Fibroblast of skin of right quadriceps (primary cell): ENCODE measurements at regions not wholly inside any gene's neighbourhood (a gene's known extent, or its start where the extent isn't known, plus 50 kb on each side); places are given as distances from the start of the nearest gene placed in this dataset.

Source experiments
- DNase-seq: peaks from one replicate; pipeline ENCODE4 v3.0.0-alpha.2; 2013

DNA sequence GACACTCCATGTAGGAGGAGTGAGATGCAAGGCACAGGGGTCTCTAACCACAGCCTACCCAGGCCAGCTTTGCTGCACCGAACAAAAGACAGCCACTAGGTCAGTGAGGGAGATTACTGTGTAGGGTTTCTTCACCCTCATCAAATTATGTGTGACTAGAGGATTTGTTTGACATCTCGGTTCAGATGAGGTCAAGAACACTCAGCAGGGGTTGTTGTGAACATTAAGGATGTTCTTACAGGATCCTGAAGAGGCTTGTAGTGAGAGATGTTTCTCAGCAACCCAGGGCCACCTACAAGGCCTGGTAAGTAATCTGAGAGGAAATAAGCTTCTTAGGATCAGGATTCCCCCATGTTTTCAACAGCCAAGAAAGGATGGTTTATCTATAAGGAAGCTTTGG, 202.1 kb downstream of the NXPE2 start:
- DNase-seq = no peak

DNA sequence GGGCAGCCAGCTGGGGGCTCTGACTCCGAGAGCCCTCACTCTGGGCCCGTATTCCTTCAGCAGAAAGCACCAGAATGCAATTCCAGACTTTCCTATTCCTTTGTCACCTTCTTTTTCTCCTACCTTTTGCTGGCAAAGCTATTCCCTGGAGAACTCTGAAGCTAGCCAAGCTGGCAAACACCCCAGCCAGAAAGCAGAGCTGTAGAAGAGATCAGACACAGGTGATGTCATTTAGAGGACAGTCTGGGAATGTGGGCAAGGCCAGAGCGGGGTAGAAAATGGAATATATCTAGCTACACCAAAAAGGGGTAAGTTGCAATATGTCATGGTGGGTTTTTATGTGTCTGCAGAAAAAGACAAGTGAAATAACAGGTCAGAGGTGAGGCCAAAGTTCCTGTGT, 205.1 kb downstream of the NXPE2 start:
- DNase-seq = no peak

DNA sequence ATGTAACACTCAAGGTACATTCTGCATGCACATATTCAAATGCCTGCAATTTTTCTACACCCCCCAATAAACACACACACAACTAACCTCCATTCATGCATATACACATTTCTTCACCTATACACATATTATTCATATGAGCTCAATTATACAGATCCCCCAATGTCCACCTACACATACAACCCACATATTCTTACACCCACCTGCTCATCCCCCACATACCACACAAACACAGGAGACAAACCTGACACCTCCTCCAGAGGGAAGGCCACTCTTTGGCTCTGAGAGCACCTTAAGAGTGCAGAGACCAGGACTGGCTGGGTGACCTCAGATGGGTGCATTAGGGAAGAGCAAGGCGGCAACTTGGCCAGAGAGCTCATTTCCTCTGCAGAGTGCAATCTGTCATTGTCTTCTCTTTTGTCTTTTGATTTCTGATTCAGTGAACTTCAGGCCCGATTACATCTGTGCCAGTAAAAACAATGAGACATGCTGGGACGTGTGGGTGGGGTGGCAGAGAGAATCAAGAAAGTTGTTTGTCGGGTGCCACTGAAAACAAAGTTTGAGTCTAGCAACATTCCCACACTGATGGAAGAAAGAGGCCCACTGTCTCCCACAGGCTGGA, 208.4 kb downstream of the NXPE2 start:
- DNase-seq = no peak

DNA sequence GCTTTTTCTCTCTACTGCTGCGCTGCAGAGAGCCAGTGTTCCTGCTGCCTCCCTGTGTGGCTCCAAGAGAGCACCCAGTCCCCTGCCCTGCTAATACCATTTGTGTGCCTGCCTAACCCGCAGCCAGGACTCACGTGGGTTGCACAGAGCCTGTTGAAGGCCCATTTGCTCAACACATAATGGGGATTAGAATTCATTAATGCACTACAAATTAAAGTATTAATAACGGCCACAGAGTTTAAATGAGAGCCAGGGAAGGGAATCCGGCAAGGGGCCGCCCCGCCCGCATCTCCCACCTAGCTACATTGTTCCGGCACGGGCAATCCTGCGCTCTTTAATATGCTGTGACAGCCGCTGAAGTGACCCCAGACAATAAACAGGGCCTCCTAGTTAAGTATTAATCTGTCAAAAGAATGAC, 211.3 kb downstream of the NXPE2 start:
- DNase-seq = no peak

DNA sequence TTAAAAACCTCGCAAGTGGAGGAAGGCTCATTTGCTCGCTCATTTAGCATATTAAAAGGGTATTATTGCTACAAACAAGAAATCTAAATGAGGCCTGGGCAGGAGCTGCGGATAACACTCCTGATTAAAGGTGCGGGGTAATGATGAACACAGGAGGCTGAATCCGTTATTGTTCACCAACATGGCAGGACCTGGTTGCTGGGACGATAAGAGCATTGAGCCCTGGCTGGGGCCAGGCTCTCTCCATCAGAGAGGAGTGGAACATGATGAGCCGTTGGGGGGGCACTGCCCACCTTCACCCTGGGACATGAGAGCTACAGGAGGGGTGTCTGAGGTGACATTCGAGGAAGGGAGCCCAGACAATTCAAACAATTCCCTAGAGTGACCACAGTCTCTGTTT, 211.7 kb downstream of the NXPE2 start:
- DNase-seq = no peak

DNA sequence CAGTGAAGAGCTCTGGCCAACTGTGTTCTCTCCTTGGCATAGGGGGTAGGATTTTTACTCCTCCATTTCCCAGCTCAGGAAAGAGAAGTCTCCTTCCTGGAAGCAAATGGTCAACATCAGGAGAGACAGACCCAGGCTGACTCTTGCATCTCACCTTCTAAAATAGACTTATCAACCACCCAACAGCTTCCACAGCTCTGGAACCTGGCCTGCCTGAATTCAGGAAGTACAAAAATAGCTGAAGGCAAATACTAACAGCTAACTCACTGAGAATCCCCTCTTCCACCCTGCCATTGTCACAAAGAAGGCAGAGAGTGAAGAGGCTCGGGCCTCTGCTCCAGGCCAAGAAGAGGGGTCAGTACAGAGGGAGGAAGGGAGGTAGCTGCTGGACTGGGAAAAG, 213.6 kb downstream of the NXPE2 start:
- no peak for DNase-seq

DNA sequence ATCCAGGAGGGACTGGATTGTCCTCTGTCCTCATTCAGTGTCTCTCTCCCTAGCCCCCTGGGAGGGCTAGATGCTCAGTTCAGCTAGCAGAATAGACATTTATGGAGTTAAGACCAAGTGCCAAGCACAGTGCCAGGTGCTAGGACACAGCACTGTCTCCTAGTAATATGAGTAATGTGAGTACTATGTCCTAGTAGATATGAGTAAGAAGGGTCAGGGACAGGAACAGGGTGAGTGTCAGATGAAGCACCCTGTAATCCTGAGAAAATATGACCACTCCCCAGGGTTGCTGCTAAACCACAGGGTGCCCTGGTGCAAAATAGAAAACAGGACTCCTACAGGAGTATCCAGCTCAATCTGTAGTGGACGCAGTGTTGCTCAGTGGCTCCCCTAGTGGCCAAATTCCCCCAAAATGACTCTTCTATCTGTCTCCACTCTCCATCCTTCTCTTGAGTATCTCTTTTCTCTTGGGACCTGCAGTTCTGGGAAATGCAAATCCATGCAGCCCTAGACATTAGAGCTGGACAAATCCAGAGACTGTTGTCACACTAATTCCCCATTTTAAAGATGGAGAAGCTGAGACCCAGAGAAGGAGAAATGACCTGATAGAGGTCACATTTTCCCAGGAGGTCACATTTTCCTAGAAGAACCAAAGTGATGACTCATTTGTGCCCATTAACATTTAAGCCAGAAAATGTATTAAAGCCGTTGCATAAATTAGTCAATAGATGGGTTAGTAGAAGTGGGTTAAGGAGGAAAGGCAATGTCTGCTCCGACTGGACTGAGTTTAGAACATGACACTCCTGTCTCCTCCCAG, 214.3 kb downstream of the NXPE2 start:
- DNase-seq = no peak

DNA sequence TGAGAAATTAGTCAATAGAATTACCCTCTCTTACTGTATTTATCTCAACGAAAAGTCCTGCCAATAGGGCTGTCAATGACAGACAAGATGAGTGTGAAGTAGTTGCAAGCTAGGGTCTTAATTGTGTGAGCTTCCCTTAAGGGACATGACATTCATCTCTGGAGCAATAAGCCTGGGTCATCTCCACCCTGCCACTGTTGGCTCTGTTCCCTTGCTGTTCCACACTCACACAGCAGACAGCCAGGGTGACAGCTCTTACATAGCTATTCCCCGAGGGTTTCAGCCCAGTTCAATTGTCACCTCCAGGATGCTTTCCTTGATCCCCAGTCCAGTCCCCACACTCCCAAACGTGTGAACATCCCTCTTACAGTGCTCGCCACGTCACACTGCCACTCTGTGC, 215.0 kb downstream of the NXPE2 start:
- DNase-seq = no peak

DNA sequence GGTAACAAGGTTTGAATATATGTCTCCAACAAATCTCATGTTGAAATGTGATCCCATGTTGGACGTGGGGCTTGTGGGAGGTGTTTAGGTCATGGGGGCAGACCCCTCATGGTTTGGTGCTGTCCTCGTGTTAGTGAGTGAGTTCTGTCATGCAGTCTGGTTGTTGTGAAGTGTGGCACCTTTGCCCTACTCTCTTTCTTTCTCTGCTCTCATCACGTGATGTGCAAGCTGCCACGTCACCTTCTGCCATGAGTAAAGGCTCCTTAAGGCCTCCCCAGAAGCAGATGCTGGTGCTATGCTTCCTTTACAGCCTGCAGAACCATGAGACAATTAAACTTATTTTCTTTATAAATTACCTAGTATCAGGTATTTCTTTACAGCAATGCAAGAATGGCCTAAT, 218.3 kb downstream of the NXPE2 start:
- DNase-seq = no peak

DNA sequence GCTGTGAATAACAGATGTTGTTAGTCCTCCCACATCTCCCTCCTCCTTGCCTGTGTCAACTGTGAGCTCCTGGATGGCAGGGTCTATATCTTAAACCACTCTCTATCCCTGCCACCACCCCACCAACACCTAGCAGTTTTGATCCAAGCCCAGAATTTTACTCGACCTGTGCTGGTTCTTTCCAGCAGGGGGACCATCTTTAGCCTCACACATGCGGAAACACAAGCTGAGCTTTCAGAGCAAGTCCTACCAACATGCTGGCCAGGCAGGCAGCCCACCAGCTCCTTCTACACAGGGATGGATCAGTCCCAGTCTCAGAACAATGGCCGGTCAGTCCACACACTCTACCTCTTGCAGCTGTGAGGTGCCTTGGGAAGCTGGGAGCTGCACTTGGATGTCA, 231.5 kb downstream of the NXPE2 start:
- no peak for DNase-seq

DNA sequence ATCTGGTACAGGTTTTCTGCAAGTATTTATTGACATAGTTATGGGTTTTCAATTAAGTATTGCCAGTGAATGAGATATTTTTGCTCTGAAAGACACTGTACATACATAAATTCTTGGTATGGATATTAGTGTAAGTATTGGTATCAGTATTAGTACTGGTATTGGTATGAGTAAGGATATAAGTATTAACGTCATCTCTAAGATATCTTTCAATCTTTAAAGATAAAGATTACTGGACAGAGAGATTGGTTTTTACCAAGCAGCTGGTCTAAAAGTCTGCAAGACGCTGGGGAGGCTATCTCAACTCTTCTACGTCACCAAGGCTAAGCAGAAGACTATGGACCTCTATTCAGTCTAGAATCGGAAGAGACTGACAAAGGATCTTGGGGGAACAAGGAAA, 234.5 kb downstream of the NXPE2 start:
- DNase-seq = no peak

DNA sequence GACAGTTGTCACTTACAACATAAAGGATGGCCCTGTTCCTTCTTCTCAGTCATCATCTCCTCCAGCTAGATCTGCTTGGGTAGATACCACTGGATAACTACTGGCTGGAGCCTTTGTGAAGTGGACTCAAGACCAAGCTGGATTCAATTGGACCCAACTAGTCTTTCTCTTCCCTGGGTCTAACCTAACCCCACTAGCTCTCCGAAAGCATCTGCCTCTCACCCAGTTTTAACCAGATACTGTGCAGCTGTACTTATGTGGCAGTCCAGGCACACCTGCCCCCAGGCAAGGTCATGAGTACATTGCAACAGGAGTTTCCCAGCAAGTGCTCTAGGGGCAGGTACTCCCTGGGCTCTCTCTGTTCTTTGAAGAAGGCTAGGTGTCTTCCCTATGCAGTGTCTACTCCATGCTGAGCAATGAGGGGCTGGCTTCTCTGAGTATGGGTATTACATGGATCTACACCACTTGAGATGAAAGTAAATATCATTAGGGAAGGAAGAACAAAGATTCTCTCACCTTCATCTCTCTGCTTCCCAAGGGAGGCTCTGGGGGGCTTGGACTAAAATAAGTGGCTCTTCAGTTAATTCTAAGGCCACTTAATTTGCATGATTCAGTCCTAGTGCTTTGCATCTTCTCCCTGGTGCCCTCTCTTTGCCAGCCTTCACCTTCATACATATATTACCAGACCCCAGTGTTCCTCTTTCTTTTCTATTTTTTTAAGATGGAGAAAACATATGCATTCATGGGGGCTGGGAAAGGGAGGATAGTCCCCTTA, 236.1 kb downstream of the NXPE2 start:
- no peak for DNase-seq

DNA sequence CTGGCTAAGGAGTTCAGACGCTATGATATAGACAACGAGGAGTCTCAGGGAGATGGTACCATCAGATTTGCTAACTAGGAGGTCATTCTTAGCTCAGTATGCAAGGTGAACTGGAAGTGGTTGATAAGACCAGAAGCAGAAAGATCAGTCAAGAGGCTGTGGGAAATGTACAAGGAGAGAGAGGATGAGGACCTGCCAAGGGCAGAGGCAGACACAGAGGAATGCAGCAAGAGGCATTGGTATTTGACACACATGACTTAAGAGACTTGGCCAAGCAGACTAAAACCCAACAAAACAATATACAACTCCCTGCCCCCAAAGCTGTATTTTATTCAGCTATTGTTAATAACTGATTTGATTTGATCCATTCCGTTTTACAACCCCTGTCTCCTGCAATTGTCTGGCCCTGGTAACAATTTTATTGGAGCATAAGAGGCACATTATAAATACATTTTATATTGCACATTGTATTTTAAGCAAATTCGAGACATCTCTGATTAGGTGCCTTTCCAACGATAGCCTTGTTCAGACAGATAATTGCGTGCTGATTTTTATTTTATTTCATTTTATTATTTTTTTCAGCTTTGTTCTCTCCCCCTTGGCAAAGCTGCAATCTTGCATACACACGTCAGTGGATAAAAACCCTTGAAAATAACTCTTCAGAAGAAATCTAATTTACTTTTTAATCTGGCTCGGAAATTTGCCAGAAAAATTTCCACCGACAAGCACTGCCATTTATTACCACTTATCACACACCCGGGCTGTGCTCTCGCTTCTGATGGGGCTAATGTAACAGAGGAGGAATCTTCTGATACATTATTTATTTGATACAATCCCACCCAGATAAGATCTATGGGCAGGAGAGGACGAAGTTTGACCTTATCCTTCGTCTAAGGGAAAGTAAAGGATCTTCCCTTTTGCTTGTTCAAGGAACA, 237.8 kb downstream of the NXPE2 start:
- DNase-seq = no peak

DNA sequence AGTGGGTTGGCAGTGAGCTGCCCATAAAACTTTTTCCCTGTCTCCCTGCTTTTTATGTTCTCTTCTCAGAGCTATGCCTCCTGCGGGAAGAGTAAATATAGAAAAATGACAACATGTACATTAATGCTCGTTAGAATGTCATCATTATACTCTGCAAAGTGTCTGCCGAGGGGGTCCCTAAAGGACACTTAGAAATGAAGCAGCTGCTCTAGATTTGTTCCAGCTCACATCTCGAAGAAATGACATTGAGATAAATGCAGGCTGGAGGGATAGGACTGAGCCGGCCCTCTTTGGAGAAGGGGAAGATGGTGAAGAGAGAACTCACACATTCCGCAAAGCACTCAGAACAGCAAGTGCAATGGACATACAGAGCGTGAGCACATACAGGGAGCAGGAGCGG, 240.0 kb downstream of the NXPE2 start:
- DNase-seq = no peak

DNA sequence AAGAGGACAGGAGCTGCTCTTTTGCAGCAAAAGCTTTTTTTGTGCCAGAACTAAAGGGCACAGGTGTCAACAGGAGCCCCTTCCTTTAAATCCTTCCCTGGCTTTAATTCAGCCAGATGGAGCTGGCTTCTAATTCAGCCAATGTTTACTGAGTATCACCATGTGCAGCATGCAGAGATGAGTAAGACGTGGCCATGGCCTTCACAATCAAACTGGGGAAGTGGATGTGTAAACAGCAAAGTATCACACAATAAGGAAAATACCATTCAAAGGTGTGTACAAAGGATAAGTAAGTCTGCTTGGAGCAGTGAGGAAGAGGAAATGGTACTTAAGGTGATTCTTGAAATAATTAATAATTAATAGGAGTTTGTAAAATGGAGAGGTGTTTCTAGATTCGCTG, 243.4 kb downstream of the NXPE2 start:
- DNase-seq = no peak

DNA sequence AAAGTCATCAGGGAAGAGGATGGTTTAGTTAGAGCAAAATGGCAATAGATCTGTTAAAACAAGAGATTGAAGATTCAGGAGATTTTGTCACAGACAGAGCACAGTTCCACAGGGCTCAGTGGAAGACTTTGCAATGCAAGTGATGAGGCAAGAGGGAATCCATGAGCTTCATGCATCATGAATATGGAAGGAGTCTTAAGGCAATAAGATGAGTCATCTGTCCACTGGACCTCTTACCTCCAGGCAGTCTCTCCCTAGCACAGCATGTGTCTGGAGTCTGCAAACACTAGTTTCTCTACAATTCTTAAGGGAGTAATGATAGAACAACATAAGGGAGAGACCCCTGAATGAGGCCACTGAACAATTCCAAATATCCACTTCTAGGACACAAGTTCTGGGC, 245.7 kb downstream of the NXPE2 start:
- no peak for DNase-seq

DNA sequence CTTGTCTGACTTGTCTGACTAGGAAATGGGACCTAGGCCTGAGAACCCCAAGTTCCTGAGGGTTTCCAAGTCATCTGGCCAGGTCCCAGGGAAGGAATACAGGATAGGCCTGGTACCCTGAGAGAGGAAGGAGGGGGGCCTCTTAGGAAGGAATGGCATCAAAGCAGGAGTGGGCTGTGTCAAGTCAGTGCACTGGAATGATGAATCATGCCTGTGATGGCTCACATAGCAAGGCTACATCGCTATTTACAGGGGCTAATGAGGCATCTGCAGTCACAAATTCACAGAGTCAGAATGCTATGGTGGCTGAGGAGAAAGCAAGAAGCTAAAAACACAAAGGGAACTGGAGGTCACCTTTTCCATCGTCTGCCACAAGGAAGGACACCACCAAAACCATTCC, 247.3 kb downstream of the NXPE2 start:
- peak; percentile 35 for DNase-seq

DNA sequence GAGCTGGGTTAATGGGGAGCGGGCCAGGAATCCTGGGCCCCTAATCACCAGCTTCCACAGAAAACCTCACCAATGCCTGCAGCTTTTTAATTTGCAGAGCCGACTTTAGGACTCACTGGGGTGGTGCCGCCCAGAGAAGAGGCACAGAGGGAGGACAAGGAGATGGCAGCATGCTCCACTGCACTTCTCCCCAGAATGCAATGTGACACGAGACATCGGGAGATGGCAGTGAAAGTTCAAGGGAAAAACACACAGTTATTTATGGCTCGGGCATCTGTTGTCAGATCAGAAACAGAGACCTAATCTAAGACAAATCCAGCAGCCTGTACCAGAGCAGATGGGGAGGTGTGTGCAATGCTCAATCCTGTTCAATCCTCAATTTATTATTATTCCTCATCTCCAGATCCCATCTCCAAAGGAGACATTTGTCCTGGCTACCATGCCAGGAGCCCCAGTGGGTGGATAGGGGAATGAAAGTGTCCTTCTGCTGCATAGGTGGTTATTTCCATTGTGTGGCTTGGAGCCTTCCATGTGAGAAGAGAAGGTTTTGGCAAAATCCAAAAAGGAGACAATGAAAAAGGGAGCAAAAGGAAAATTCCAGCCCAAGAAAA, 250.0 kb downstream of the NXPE2 start:
- DNase-seq = no peak

DNA sequence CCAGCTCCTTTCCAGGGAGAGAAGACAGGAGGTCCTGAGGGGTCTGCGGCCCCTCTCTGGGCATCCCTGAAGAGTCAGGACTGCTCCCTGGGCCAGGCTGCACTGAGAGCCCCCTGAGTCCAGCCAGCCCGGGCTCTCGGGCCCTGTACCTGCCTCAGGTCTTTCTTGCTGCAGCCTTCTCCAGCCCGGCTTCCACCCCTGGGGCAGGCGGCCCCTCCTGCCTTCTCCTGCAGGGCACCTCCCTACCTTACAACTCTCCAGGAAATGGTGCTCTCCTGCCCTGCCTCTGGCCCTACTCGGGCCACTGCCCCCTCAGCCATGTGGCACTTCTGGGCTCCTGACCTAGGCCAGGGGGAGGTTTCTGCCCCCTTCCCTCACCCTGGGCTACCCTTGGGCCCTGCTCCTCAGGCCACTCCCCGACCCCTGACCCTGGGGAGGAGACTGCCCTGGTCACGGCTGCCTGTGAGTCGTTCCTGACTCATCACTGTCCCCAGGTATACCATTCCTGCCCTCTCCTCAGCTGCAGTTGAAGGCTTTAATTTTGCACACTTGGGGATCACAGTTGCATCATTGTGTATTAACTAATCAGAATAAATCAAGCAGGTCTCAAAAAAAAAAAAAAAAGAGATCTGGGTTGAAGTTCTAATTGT, 251.1 kb downstream of the NXPE2 start:
- DNase-seq = no peak

DNA sequence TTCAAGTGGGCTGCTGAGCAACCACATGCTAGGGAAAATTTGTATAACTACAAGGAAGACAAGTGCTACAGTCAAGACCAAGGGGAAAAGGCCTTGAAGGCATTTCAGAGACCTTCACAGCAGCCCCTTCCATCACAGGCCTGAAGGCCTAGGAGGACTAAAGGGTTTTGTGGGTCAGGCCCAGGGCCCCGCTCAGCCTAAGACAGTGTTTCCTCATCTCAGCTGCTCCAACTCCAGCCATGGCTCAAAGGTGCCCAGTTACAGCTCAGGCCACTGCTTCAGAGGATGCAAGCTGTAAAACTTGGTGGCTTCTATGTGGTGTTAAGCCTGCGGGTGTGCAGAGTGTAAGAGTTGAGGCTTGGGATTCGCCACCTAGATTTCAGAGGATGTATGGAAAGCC, 260.5 kb downstream of the NXPE2 start:
- no peak for DNase-seq

DNA sequence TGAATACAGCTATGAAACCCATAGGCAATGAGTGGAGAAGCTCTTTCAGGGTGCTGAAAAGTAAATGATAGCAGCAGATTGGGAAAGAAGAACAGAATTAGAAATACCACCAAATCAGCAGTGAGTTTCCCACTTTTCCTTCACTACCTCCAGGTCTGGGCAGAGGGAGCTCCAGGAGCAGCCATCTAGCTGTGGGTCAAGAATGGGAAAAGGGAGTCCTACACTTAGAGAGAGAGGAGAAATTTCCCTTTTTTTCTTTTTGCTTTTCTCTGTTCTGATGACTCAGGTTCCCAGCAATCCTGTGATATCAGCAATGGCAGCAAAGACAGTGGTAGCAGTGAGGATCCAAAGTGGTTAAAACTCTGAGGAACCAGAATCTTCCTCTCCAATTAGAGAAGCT, 263.9 kb downstream of the NXPE2 start:
- DNase-seq = no peak
